Calu3 (cell line): ENCODE measurements at regions not wholly inside any gene's neighbourhood (a gene's known extent, or its start where the extent isn't known, plus 50 kb on each side); places are given as distances from the start of the nearest gene placed in this dataset.

Experiments
- BruUV-seq: library from RNA; stranded (reverse); fragments of 400-500 nt; replicated peaks from 2 replicates; lab custom pipeline; 2021; lab: Mats Ljungman, UMichigan
- CTCF ChIA-PET: fragments of 300-600 bp; sonication (Branson Sonifier 250); formaldehyde crosslinking; loops from one replicate; lab custom pipeline; 2022; ENCODE audit warnings: antibody characterized with exemption; lab: Charles Lee
- DNase-seq: peaks from one replicate; pipeline ENCODE4 v3.0.0; 2022
- H3K27ac Mint-ChIP-seq: one replicate; pipeline ENCODE4 v1.8.0; 2022; ENCODE audit warnings: mixed read lengths; ENCODE audit not compliant: unreplicated experiment
- H3K27me3 Mint-ChIP-seq: one replicate; pipeline ENCODE4 v1.8.0; 2022; ENCODE audit warnings: mixed read lengths; ENCODE audit not compliant: unreplicated experiment
- H3K36me3 Mint-ChIP-seq: one replicate; pipeline ENCODE4 v1.8.0; 2022; ENCODE audit warnings: mild to moderate bottlenecking, moderate library complexity, mixed read lengths; ENCODE audit not compliant: insufficient read depth, unreplicated experiment
- H3K4me1 Mint-ChIP-seq: one replicate; pipeline ENCODE4 v1.8.0; 2022; ENCODE audit warnings: mild to moderate bottlenecking, low read depth, mixed read lengths; ENCODE audit not compliant: unreplicated experiment
- H3K4me3 Mint-ChIP-seq: one replicate; pipeline ENCODE4 v1.8.0; 2022; ENCODE audit warnings: mild to moderate bottlenecking, low read depth, moderate library complexity, mixed read lengths; ENCODE audit not compliant: unreplicated experiment
- H3K9me3 Mint-ChIP-seq: one replicate; pipeline ENCODE4 v1.8.0; 2022; ENCODE audit warnings: low read depth, mixed read lengths; ENCODE audit not compliant: unreplicated experiment
- CTCF ChIP-seq: fragments of 200-600 bp; IDR thresholded peaks from one replicate; pipeline ENCODE4 v1.8.0; 2022; ENCODE audit warnings: antibody characterized with exemption; ENCODE audit not compliant: unreplicated experiment
- intact Hi-C: fragments of 100-400 bp; cut with micrococcal nuclease; formaldehyde crosslinking; loops from one replicate; pipeline ENCODE4 v1.10.0; 2022; ENCODE audit not compliant: unreplicated experiment

DNA sequence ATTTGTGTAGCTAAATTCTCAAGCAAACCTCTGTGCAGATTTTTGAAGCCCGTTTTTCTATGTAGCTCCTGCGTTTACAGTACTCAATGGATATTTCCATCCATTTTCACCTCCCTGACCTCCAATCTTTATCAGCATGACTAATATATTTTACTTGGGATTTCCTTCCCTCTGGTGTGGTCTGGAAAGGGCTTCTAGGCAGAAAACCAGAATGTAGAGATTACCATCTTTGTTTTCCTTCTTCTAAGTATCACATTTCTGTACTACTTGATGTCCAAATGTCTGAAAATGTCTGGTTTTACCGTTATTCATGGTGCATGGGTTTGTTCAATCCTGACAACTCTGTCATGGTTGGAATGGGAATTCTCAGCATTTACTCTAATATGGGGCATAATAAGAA is 907.6 kb upstream of the FLRT2 start:
- no peak for TF ChIP-seq CTCF
- no peaks in the 10 kb centered on the region for H3K27me3 Mint-ChIP-seq
- no peaks in the 10 kb centered on the region for H3K4me1 Mint-ChIP-seq
- no peaks in the 10 kb centered on the region for H3K36me3 Mint-ChIP-seq
- CTCF ChIA-PET, result no interaction called here
- intact Hi-C loops, result no loop called here
- no TSS peak for BruUV-seq
- no peak overlapping the region for H3K4me3 Mint-ChIP-seq
- H3K9me3 Mint-ChIP-seq, result no peaks in the 10 kb centered on the region
- H3K27ac Mint-ChIP-seq, result no peak overlapping the region
- DNase-seq, result no peak

- Mint-ChIP-seq H3K36me3 (no peaks in the 10 kb centered on the region), H3K4me1 (no peaks in the 10 kb centered on the region), H3K9me3 (peaks cover 8% of the 10 kb centered on the region), H3K27ac (no peak overlapping the region), H3K27me3 (no peaks in the 10 kb centered on the region), H3K4me3 (no peak overlapping the region)
- no TSS peak for BruUV-seq
- CTCF ChIA-PET, result no interaction called here
- TF ChIP-seq CTCF, result no peak
- DNase-seq, result no peak
- intact Hi-C loops, result no loop called here
Observed at GRCh38 chr14:84643446-84643845, 886.5 kb upstream of the FLRT2 start.

DNA sequence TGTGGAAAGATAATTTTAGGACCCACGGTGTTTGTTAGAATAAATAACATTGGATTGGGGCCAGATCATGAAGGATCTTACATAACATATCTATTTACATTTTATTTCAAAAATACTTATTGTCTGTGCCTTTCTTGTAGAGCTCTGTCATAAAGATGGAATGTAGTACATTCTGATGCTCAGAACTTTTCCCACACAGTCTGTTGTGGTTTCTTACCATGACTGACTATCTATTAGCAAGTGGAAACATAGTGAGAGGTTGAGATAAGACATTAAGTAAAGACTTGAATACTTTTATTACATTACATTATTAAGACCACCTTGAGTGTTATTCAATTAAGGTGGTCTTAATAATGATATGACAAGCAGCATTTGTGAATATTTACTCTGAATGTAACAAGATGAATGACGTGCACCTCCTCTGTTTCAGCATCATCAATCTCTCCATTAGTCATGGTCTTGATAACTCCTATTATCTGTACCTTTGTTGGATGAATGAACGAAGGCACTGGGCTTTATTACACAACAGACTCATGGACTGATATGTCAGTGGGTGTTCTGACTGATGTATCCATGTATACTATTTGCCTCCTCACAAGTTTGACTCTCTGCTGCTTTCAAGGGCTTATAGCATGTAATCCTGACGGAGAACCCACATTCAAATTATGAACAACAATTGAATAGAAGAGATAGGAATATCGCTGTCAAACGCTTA is 883.0 kb upstream of the FLRT2 start:
- Mint-ChIP-seq H3K9me3 (no peaks in the 10 kb centered on the region), H3K27ac (no peak overlapping the region), H3K27me3 (no peaks in the 10 kb centered on the region), H3K4me1 (no peaks in the 10 kb centered on the region), H3K36me3 (no peaks in the 10 kb centered on the region), H3K4me3 (no peak overlapping the region)
- DNase-seq, result no peak
- no TSS peak for BruUV-seq
- CTCF ChIA-PET, result no interaction called here
- intact Hi-C loops, result no loop called here
- no peak for TF ChIP-seq CTCF

DNA sequence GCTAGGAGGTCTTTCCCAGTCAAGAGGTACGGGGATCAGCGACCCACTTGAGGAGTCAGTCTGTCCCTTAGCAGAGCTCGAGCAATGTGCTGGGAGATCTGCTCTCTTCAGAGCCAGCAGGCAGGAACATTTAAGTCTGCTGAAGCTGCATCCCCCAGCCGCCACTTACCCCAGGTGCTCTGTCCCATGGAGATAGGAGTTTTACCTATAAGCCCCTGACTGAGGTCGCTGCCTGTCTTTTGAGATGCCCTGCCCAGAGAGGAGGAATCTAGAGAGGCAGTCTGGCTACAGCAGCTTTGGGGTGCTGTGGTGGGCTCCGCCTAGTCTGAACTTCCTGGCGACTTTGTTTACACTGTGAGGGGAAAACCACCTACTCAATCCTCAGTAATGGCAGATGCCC is 874.9 kb upstream of the FLRT2 start:
- intact Hi-C loops, result no loop called here
- Mint-ChIP-seq H3K36me3 (no peaks in the 10 kb centered on the region), H3K4me3 (no peak overlapping the region), H3K9me3 (peaks cover 20% of the 10 kb centered on the region), H3K4me1 (no peaks in the 10 kb centered on the region), H3K27ac (no peak overlapping the region), H3K27me3 (no peaks in the 10 kb centered on the region)
- CTCF ChIA-PET, result no interaction called here
- no TSS peak for BruUV-seq
- DNase-seq, result no peak
- no peak for TF ChIP-seq CTCF
